ENCODE measurements at regions not wholly inside any gene's neighbourhood (a gene's known extent, or its start where the extent isn't known, plus 50 kb on each side); places are given as distances from the start of the nearest gene placed in this dataset.

GRCh38 chr1:69201716-69202115 lies 366.0 kb upstream of the LRRC7 start:
- no peak for DNase-seq (ENCODE audit: low read depth in 4 of 4, low spot score in 3 of 4)

GRCh38 chr1:69203166-69203565 lies 364.6 kb upstream of the LRRC7 start:
- DNase-seq (ENCODE audit: low read depth in 4 of 4, low spot score in 3 of 4): no peak

- no peak for DNase-seq (ENCODE audit: low read depth in 4 of 4, low spot score in 3 of 4)
Observed at GRCh38 chr1:69213644-69214043, 354.1 kb upstream of the LRRC7 start.

GRCh38 chr1:69215883-69216282 lies 351.8 kb upstream of the LRRC7 start:
- DNase-seq (ENCODE audit: low read depth in 4 of 4, low spot score in 3 of 4): no peak

GRCh38 chr1:69220672-69221071 lies 347.1 kb upstream of the LRRC7 start:
- DNase-seq (ENCODE audit: low read depth in 4 of 4, low spot score in 3 of 4): no peak

GRCh38 chr1:69221524-69221923 lies 346.2 kb upstream of the LRRC7 start:
- DNase-seq (ENCODE audit: low read depth in 4 of 4, low spot score in 3 of 4): peak; percentile 8 to 33 (median 20)

- no peak for DNase-seq (ENCODE audit: low read depth in 4 of 4, low spot score in 3 of 4)
Observed at GRCh38 chr1:69223156-69223555, 344.6 kb upstream of the LRRC7 start.

GRCh38 chr1:69228501-69228900 lies 339.2 kb upstream of the LRRC7 start:
- no peak for DNase-seq (ENCODE audit: low read depth in 4 of 4, low spot score in 3 of 4)

GRCh38 chr1:69230208-69230607 lies 337.5 kb upstream of the LRRC7 start:
- DNase-seq (ENCODE audit: low read depth in 4 of 4, low spot score in 3 of 4): no peak

- no peak for DNase-seq (ENCODE audit: low read depth in 4 of 4, low spot score in 3 of 4)
Observed at GRCh38 chr1:69233463-69233862, 334.3 kb upstream of the LRRC7 start.

GRCh38 chr1:69244211-69244610 lies 323.5 kb upstream of the LRRC7 start:
- DNase-seq (ENCODE audit: low read depth in 4 of 4, low spot score in 3 of 4): no peak

GRCh38 chr1:69246109-69246508 lies 321.6 kb upstream of the LRRC7 start:
- no peak for DNase-seq (ENCODE audit: low read depth in 4 of 4, low spot score in 3 of 4)

GRCh38 chr1:69246710-69247109 lies 321.0 kb upstream of the LRRC7 start:
- no peak for DNase-seq (ENCODE audit: low read depth in 4 of 4, low spot score in 3 of 4)

GRCh38 chr1:69252696-69253095 lies 315.0 kb upstream of the LRRC7 start:
- DNase-seq (ENCODE audit: low read depth in 4 of 4, low spot score in 3 of 4): no peak

- no peak for DNase-seq (ENCODE audit: low read depth in 4 of 4, low spot score in 3 of 4)
Observed at GRCh38 chr1:69256036-69256435, 311.7 kb upstream of the LRRC7 start.

GRCh38 chr1:69258842-69259241 lies 308.9 kb upstream of the LRRC7 start:
- DNase-seq (ENCODE audit: low read depth in 4 of 4, low spot score in 3 of 4): no peak

GRCh38 chr1:69263921-69264391 lies 303.8 kb upstream of the LRRC7 start:
- DNase-seq (ENCODE audit: low read depth in 4 of 4, low spot score in 3 of 4): peak; percentile 54 to 77 (median 71)

GRCh38 chr1:69269491-69269890 lies 298.2 kb upstream of the LRRC7 start:
- DNase-seq (ENCODE audit: low read depth in 4 of 4, low spot score in 3 of 4): no peak

GRCh38 chr1:69271587-69272125 lies 296.1 kb upstream of the LRRC7 start:
- DNase-seq (ENCODE audit: low read depth in 4 of 4, low spot score in 3 of 4): no peak

- DNase-seq (ENCODE audit: low read depth in 4 of 4, low spot score in 3 of 4): no peak
Observed at GRCh38 chr1:69272684-69273083, 295.0 kb upstream of the LRRC7 start.

- no peak for DNase-seq (ENCODE audit: low read depth in 4 of 4, low spot score in 3 of 4)
Observed at GRCh38 chr1:69278923-69279322, 288.8 kb upstream of the LRRC7 start.

- DNase-seq (ENCODE audit: low read depth in 4 of 4, low spot score in 3 of 4): no peak
Observed at GRCh38 chr1:69283516-69283915, 284.2 kb upstream of the LRRC7 start.

GRCh38 chr1:69284508-69284907 lies 283.2 kb upstream of the LRRC7 start:
- no peak for DNase-seq (ENCODE audit: low read depth in 4 of 4, low spot score in 3 of 4)

Data from right renal pelvis (tissue), 4 donors.